Upper lobe of left lung (tissue), 6 donors: ENCODE measurements at regions not wholly inside any gene's neighbourhood (a gene's known extent, or its start where the extent isn't known, plus 50 kb on each side); places are given as distances from the start of the nearest gene placed in this dataset.

ENCODE experiments used
- ATAC-seq, 2 donors: fragments of 200-7000 bp; cut with Tn5 transposase; one replicate each; pipeline ENCODE4 v1.9.1; 2022; ENCODE audit warnings: mild to moderate bottlenecking in 2 of 2, moderate library complexity in 2 of 2; ENCODE audit not compliant: low FRiP score in 2 of 2
- DNase-seq, 2 donors: peaks; one replicate each; pipeline ENCODE4 v3.0.0-alpha.2; 2019 to 2020
- H3K27ac ChIP-seq, 4 donors: fragments of 200-600 bp; sonication (generic); one replicate each; pipeline ENCODE4 v1.5.1; 2016 to 2019
- H3K27me3 ChIP-seq, 4 donors: fragments of 200-600 bp; sonication (generic); one replicate each; pipeline ENCODE4 v1.5.1; 2017 to 2019
- H3K36me3 ChIP-seq, 4 donors: fragments of 200-600 bp; sonication (generic); one replicate each; pipeline ENCODE4 v1.5.1; 2016 to 2019
- H3K4me1 ChIP-seq, 4 donors: fragments of 200-600 bp; sonication (generic); one replicate each; pipeline ENCODE4 v1.5.1; 2018 to 2019
- H3K4me3 ChIP-seq, 4 donors: fragments of 200-600 bp; sonication (generic); one replicate each; pipeline ENCODE4 v1.5.1; 2017 to 2019; ENCODE audit warnings: mild to moderate bottlenecking in 2 of 4, moderate library complexity in 1 of 4
- H3K9me3 ChIP-seq, 4 donors: fragments of 200-600 bp; sonication (generic); one replicate each; pipeline ENCODE4 v1.5.1; 2018 to 2019
- EP300 ChIP-seq, 4 donors: sonication (generic); formaldehyde crosslinking; IDR thresholded peaks; one replicate each; pipeline ENCODE4 v1.5.1; 2017; ENCODE audit warnings: antibody characterized with exemption in 4 of 4, control low read depth in 2 of 4
- POLR2A ChIP-seq, 4 donors: fragments of 450-650 bp; IDR thresholded peaks; one replicate each; pipeline ENCODE4 v1.5.1; 2016 to 2017; ENCODE audit warnings: antibody characterized with exemption in 4 of 4, mild to moderate bottlenecking in 2 of 4
- POLR2AphosphoS5 ChIP-seq, 2 donors: sonication (generic); formaldehyde crosslinking; IDR thresholded peaks; one replicate each; pipeline ENCODE4 v1.5.1; 2017; ENCODE audit warnings: antibody characterized with exemption in 2 of 2
- WGBS, 2 donors: methylation state at CpG; one replicate each; pipeline ENCODE4 v1.1.5; 2017 to 2018; 5-methylcytosine and 5-hydroxymethylcytosine counted together
- TF ChIP-seq, protein P1 (sequence below), 6 experiments: fragments of 450-650 bp in 4 of 6; fragments of 200-600 bp in 2 of 6; sonication (generic) in 2 of 6; IDR thresholded peaks; one replicate each; pipeline ENCODE4 v1.5.1; 2016 to 2019; ENCODE audit warnings: antibody characterized with exemption in 6 of 6
- donor health status: DM: no; HTN: no; CAD: no; lungs with moderate emphysema.
- donor health status: DM: no; HTN: yes; CAD: no; lungs with severe emphysema.

DNA sequence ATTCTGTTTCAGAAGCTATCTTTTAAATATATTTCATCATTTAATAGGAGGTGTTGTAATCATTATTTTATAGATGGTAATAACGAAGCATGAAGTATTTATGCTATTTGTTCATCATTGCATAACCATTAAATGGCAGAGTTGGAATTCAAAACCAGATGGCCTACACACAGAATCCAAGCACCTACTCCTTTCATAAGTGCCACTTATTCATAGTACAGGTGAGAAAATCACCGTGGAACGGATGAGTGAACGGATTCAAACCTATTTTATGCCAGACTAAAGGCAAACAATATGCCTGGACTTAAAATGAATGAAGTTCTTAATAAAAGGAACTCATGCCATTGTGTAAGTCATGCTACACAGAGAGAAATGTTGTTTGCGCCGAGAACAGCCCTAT lies 397.9 kb upstream of the ADGRB3 start:
- no peaks in the 10 kb centered on the region for H3K9me3 ChIP-seq
- H3K4me1 ChIP-seq, result no peaks in the 10 kb centered on the region
- TF ChIP-seq, protein P1, sequence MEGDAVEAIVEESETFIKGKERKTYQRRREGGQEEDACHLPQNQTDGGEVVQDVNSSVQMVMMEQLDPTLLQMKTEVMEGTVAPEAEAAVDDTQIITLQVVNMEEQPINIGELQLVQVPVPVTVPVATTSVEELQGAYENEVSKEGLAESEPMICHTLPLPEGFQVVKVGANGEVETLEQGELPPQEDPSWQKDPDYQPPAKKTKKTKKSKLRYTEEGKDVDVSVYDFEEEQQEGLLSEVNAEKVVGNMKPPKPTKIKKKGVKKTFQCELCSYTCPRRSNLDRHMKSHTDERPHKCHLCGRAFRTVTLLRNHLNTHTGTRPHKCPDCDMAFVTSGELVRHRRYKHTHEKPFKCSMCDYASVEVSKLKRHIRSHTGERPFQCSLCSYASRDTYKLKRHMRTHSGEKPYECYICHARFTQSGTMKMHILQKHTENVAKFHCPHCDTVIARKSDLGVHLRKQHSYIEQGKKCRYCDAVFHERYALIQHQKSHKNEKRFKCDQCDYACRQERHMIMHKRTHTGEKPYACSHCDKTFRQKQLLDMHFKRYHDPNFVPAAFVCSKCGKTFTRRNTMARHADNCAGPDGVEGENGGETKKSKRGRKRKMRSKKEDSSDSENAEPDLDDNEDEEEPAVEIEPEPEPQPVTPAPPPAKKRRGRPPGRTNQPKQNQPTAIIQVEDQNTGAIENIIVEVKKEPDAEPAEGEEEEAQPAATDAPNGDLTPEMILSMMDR (IDR thresholded peaks at IDR 0.05), result no peak
- TF ChIP-seq EP300 (IDR thresholded peaks at IDR 0.05) (no peak), POLR2A (IDR thresholded peaks at IDR 0.05) (no peak)
- H3K27ac ChIP-seq, result no peak overlapping the region
- WGBS, 2 donors, result 61 to 71% methylated on average over 6 of the region's 6 CpGs
- no peak for DNase-seq
- ATAC-seq, result no peak
- no peaks in the 10 kb centered on the region for H3K36me3 ChIP-seq
- H3K27me3 ChIP-seq, result no peaks in the 10 kb centered on the region
- H3K4me3 ChIP-seq, result no peak overlapping the region

DNA sequence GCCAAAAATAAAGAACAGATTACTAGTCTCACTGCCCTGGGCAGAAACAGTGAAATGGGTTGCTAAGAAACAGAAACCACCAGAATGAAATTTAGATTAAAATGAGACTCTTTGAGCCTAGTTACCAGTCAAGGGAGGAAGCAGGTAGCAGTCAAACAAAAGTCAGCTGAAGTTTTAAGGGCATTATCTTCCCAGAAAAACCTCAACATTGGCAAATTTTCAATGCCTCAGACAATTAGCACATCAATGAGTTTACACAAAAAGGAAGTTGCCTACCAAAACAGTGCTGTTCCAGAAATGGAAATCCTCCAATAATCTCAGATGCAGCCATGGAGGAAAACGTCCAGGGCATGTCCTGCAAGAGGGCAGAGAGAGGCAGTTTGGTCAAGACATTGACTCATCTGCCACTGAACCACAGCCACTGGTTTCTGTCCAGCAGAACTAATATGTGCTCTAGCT lies 399.7 kb upstream of the ADGRB3 start:
- H3K9me3 ChIP-seq, result no peaks in the 10 kb centered on the region
- WGBS, 2 donors, result 18 to 20% methylated on average over 1 of the region's 1 CpG
- no peak for DNase-seq

DNA sequence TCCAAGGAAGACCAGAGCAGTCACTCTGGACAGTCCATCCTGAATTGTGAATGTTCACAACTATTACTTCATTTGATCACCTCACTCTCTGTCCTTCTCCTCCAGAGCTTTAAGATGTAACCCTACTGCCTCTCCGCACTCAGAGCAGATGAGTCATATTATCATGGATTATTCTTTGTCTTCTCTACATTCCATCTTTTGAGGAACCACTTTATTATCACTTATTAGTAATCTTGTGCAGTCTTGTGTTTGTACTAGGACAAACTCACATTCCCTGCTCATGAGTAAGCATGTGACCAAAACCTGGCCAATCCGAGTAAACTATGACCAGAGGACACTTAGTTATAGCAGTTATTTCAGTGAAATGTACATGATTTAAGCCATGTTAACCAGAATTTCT lies 401.5 kb upstream of the ADGRB3 start:
- TF ChIP-seq POLR2A (IDR thresholded peaks at IDR 0.05) (no peak), EP300 (IDR thresholded peaks at IDR 0.05) (no peak), POLR2AphosphoS5 (IDR thresholded peaks at IDR 0.05) (no peak)
- TF ChIP-seq, protein P1 (IDR thresholded peaks at IDR 0.05), result no peak
- no peak overlapping the region for H3K27ac ChIP-seq
- no peaks in the 10 kb centered on the region for H3K4me1 ChIP-seq
- no peaks in the 10 kb centered on the region for H3K36me3 ChIP-seq
- WGBS, 2 donors, result 82% methylated on average over 2 of the region's 2 CpGs
- no peaks in the 10 kb centered on the region for H3K9me3 ChIP-seq
- no peak for DNase-seq
- ATAC-seq, result no peak
- no peaks in the 10 kb centered on the region for H3K27me3 ChIP-seq
- H3K4me3 ChIP-seq, result no peak overlapping the region

More for the DNA sequence above, 399.7 kb upstream of the ADGRB3 start:
- no peak overlapping the region for H3K4me3 ChIP-seq
- TF ChIP-seq EP300 (IDR thresholded peaks at IDR 0.05) (no peak), POLR2AphosphoS5 (IDR thresholded peaks at IDR 0.05) (no peak), POLR2A (IDR thresholded peaks at IDR 0.05) (no peak)
- TF ChIP-seq, protein P1 (IDR thresholded peaks at IDR 0.05), result no peak
- ATAC-seq, result no peak
- H3K36me3 ChIP-seq, result no peaks in the 10 kb centered on the region
- no peaks in the 10 kb centered on the region for H3K27me3 ChIP-seq
- no peak overlapping the region for H3K27ac ChIP-seq
- no peaks in the 10 kb centered on the region for H3K4me1 ChIP-seq

DNA sequence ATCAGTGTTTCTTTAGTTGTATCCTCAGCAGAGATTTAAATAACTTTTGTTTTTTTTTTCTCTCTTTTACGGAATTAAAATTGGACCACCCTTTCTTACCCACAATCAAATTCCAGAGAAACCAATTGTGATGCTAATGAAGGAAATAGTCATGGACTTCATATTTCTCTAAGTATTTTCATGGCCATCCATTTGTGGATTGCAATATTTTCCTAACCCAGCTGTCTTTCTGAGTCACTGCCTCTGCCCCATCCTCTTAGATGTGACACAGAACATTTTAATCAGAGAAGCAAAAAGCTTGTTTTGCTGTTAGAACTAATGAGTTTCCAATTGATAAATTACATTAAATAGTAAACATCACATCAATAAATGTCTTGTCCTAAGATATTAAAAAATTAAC lies 405.5 kb upstream of the ADGRB3 start:
- DNase-seq (no peak), ATAC-seq (no peak)
- no peaks in the 10 kb centered on the region for H3K4me1 ChIP-seq
- no peak for TF ChIP-seq POLR2AphosphoS5 (IDR thresholded peaks at IDR 0.05)
- TF ChIP-seq POLR2A (IDR thresholded peaks at IDR 0.05), result no peak
- TF ChIP-seq, protein P1 (IDR thresholded peaks at IDR 0.05), result no peak
- no peak for TF ChIP-seq EP300 (IDR thresholded peaks at IDR 0.05)
- no peaks in the 10 kb centered on the region for H3K36me3 ChIP-seq
- H3K9me3 ChIP-seq, result no peaks in the 10 kb centered on the region
- no peaks in the 10 kb centered on the region for H3K27me3 ChIP-seq
- WGBS, 2 donors, result 79 to 82% methylated on average over 1 of the region's 1 CpG
- no peak overlapping the region for H3K27ac ChIP-seq
- H3K4me3 ChIP-seq, result no peak overlapping the region

DNA sequence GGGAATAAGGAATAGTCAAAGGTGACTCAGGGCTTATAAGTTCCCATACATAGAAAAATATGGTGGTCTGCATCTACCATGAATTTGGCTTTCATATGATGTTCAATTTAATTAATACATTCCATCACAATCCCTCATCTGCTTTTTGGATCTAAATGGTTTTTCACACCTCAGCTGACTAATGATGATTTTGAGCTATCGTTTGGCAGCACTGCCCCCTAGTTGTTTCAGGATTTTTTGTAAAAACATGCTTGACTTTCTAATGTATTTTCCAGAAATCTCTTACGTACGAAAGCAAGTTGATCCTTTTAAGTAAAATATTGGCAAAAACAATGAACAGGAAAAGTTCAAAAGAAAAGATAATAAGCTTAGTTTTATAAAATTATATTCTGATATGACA lies 408.6 kb upstream of the ADGRB3 start:
- Histone ChIP-seq H3K4me1 (no peaks in the 10 kb centered on the region), H3K9me3 (no peaks in the 10 kb centered on the region), H3K27me3 (no peaks in the 10 kb centered on the region), H3K27ac (no peak overlapping the region), H3K4me3 (no peak overlapping the region), H3K36me3 (no peaks in the 10 kb centered on the region)
- 45 to 46% methylated on average over 3 of the region's 3 CpGs for WGBS, 2 donors
- ATAC-seq (no peak), DNase-seq (no peak)
- TF ChIP-seq POLR2AphosphoS5 (IDR thresholded peaks at IDR 0.05) (no peak), POLR2A (IDR thresholded peaks at IDR 0.05) (no peak), EP300 (IDR thresholded peaks at IDR 0.05) (no peak)
- TF ChIP-seq, protein P1 (IDR thresholded peaks at IDR 0.05), result peak in 2 of 6 experiments; percentile 39 to 41
